HFF-Myc (cell line): ENCODE measurements at regions not wholly inside any gene's neighbourhood (a gene's known extent, or its start where the extent isn't known, plus 50 kb on each side); places are given as distances from the start of the nearest gene placed in this dataset.

ENCODE experiments used
- DNase-seq: peaks from one replicate; pipeline ENCODE4 v3.0.0-alpha.2; 2011; ENCODE audit warnings: low read depth; ENCODE audit errors: extremely low read depth
- H3K4me3 ChIP-seq: replicated peaks from 2 replicates; pipeline ENCODE4 v1.5.1; 2011; ENCODE audit warnings: low read depth, mild to moderate bottlenecking, control low read depth, low read length
- TF ChIP-seq, protein P1 (sequence below): IDR thresholded peaks from 2 replicates; pipeline ENCODE4 v1.5.1; 2012; ENCODE audit warnings: mild to moderate bottlenecking, low read depth, low read length, control low read depth; ENCODE audit errors: missing control alignments

- TF ChIP-seq, protein P1, sequence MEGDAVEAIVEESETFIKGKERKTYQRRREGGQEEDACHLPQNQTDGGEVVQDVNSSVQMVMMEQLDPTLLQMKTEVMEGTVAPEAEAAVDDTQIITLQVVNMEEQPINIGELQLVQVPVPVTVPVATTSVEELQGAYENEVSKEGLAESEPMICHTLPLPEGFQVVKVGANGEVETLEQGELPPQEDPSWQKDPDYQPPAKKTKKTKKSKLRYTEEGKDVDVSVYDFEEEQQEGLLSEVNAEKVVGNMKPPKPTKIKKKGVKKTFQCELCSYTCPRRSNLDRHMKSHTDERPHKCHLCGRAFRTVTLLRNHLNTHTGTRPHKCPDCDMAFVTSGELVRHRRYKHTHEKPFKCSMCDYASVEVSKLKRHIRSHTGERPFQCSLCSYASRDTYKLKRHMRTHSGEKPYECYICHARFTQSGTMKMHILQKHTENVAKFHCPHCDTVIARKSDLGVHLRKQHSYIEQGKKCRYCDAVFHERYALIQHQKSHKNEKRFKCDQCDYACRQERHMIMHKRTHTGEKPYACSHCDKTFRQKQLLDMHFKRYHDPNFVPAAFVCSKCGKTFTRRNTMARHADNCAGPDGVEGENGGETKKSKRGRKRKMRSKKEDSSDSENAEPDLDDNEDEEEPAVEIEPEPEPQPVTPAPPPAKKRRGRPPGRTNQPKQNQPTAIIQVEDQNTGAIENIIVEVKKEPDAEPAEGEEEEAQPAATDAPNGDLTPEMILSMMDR: no peak
- no peak for DNase-seq
Measured at GRCh38 chr3:73812054-73812453, 187.3 kb upstream of the PDZRN3 start.

DNA sequence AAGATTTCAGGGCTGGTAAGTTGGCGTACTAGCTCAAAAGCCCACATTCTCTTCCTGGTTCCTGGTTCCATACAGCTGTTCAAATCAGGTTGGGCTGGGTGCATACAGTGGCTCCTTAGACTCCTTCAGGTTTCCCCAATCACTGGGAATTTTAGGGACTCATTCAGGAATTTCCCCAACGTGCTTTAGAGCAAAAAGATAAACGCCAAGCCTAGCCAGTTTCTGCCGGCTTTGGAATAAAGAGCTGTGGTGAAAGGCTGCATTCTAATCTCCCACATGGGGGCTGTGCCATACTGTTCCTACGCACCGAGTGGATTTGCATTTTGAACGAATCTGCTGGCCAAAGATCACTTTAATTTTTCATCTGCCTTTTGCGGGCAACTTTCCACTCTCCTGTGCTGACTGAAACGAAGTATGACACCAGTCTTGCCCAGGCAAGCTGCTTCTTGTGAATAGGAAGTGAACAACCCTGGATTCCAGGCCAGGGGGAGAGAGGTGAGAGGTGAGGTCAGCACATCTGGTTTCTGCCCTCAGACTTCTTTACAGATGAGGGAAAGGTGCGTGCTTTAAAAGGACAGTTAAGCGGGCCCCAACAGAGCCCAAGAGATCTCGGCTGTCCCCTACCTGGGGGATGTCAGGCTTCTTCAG is 184.2 kb upstream of the PDZRN3 start:
- TF ChIP-seq, protein P1: no peak
- H3K4me3 ChIP-seq: no peak overlapping the region
- no peak for DNase-seq

More at GRCh38 chr3:73812054-73812453, 187.3 kb upstream of the PDZRN3 start:
- H3K4me3 ChIP-seq: no peak overlapping the region

- DNase-seq: no peak
- no peak overlapping the region for H3K4me3 ChIP-seq
- TF ChIP-seq, protein P1: no peak
Measured at GRCh38 chr3:73805435-73805834, 180.7 kb upstream of the PDZRN3 start.

GRCh38 chr3:73804204-73804603 is 179.5 kb upstream of the PDZRN3 start:
- TF ChIP-seq, protein P1: no peak
- no peak overlapping the region for H3K4me3 ChIP-seq
- no peak for DNase-seq

GRCh38 chr3:73801444-73801843 is 176.7 kb upstream of the PDZRN3 start:
- TF ChIP-seq, protein P1: no peak

GRCh38 chr3:73797311-73797710 is 172.6 kb upstream of the PDZRN3 start:
- no peak overlapping the region for H3K4me3 ChIP-seq
- TF ChIP-seq, protein P1: no peak
- no peak for DNase-seq

More at GRCh38 chr3:73801444-73801843, 176.7 kb upstream of the PDZRN3 start:
- no peak for DNase-seq
- no peak overlapping the region for H3K4me3 ChIP-seq

- TF ChIP-seq, protein P1: no peak
- H3K4me3 ChIP-seq: no peak overlapping the region
- no peak for DNase-seq
Measured at GRCh38 chr3:73796382-73796781, 171.6 kb upstream of the PDZRN3 start.
